IPS DF 6.9 (cell line): ENCODE measurements at regions not wholly inside any gene's neighbourhood (a gene's known extent, or its start where the extent isn't known, plus 50 kb on each side); places are given as distances from the start of the nearest gene placed in this dataset.

Source experiments
- DNase-seq: peaks from one replicate; pipeline ENCODE4 v3.0.0-alpha.2; 2013; ENCODE audit warnings: low read depth, low spot score
- H3K27ac ChIP-seq: one replicate; pipeline ENCODE4 v1.5.1; 2013; ENCODE audit warnings: low read length, control low read depth
- H3K27me3 ChIP-seq: 2 replicates; pipeline ENCODE4 v1.6.1; 2013; ENCODE audit warnings: mild to moderate bottlenecking, low read length; ENCODE audit not compliant: control insufficient read depth, insufficient read depth
- H3K36me3 ChIP-seq: 2 replicates; pipeline ENCODE4 v1.6.1; 2013; ENCODE audit warnings: low read length; ENCODE audit not compliant: control insufficient read depth, insufficient read depth
- H3K4me1 ChIP-seq: 2 replicates; pipeline ENCODE4 v1.6.1; 2013; ENCODE audit warnings: low read length; ENCODE audit not compliant: control insufficient read depth, insufficient read depth
- H3K4me3 ChIP-seq: 2 replicates; pipeline ENCODE4 v1.5.1; 2013; ENCODE audit warnings: mild to moderate bottlenecking, low read length
- H3K9me3 ChIP-seq: 2 replicates; pipeline ENCODE4 v1.6.1; 2013; ENCODE audit warnings: low read length, inconsistent platforms; ENCODE audit not compliant: control insufficient read depth, insufficient read depth
- WGBS: extraction: QIAGEN DNeasy Blood & Tissue Kit; methylation state at CpG from one replicate; pipeline ENCODE4 v1.1.7; 2013; ENCODE audit warnings: mixed read lengths, missing lambda C conversion rate; ENCODE audit not compliant: insufficient read length, insufficient coverage; 5-methylcytosine and 5-hydroxymethylcytosine counted together

DNA sequence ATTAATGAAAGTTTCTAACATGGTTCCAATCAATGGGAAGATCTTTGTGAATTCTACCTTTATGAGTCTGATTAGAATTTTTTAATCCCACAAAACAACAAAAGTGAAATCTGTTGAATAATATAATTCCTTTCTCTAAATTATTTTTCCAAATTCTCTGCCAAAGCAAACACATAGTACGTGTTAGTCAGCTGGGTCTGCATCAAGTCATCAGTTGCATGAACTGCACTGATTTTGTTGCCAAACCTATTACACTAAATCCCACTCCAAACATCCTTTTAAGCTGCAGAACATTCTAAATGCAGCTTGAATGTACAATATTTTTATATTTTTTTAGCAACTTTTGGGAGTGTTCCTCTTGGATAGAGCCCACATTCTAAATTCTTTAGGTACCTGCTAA, 199.0 kb upstream of the HSF2 start:
- Histone ChIP-seq H3K36me3 (no peaks in the 10 kb centered on the region), H3K4me3 (no peak overlapping the region), H3K27ac (no peak overlapping the region), H3K27me3 (no peaks in the 10 kb centered on the region), H3K4me1 (no peaks in the 10 kb centered on the region), H3K9me3 (no peaks in the 10 kb centered on the region)
- WGBS, result no CpG with 5 or more reads among the region's 1 CpG
- DNase-seq, result no peak

GRCh38 chr6:122202576-122203137, 196.8 kb upstream of the HSF2 start:
- Histone ChIP-seq H3K27ac (no peak overlapping the region), H3K27me3 (no peaks in the 10 kb centered on the region), H3K36me3 (no peaks in the 10 kb centered on the region), H3K4me1 (no peaks in the 10 kb centered on the region), H3K9me3 (no peaks in the 10 kb centered on the region), H3K4me3 (no peak overlapping the region)
- no peak for DNase-seq
- no CpG with 5 or more reads among the region's 8 CpGs for WGBS

DNA sequence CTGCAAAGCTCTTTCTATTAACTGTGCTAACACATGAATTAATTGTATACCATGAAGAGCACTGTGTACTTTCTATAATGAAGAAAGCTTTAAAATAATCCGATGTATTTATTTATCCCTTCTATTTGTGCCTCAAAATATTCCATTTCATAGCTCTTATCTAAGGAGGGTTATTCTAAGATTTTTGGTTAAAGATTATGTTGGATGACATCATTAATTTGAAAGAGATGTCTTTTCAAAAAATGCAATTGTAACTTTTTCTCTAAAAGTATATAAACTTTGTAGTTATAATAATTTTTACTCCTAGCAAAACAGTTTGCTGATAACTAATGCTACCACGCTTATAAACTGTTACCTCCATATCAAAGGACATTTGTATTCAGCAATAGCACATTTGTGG, 192.4 kb upstream of the HSF2 start:
- no peak for DNase-seq
- no peaks in the 10 kb centered on the region for H3K4me1 ChIP-seq
- no peaks in the 10 kb centered on the region for H3K9me3 ChIP-seq
- H3K27ac ChIP-seq, result no peak overlapping the region
- no peak overlapping the region for H3K4me3 ChIP-seq
- no peaks in the 10 kb centered on the region for H3K27me3 ChIP-seq
- no peaks in the 10 kb centered on the region for H3K36me3 ChIP-seq
- no CpG with 5 or more reads among the region's 2 CpGs for WGBS

- no peak for DNase-seq
- no peak overlapping the region for H3K4me3 ChIP-seq
- H3K27me3 ChIP-seq, result no peaks in the 10 kb centered on the region
Observed at GRCh38 chr6:122207794-122208193, 191.7 kb upstream of the HSF2 start.

GRCh38 chr6:122214605-122215318, 184.7 kb upstream of the HSF2 start:
- no peaks in the 10 kb centered on the region for H3K36me3 ChIP-seq
- H3K4me1 ChIP-seq, result no peaks in the 10 kb centered on the region
- WGBS, result no CpG with 5 or more reads among the region's 3 CpGs
- H3K27me3 ChIP-seq, result no peaks in the 10 kb centered on the region
- H3K27ac ChIP-seq, result no peak overlapping the region
- no peaks in the 10 kb centered on the region for H3K9me3 ChIP-seq
- DNase-seq, result no peak
- H3K4me3 ChIP-seq, result no peak overlapping the region

More at GRCh38 chr6:122207794-122208193, 191.7 kb upstream of the HSF2 start:
- H3K9me3 ChIP-seq, result no peaks in the 10 kb centered on the region
- H3K4me1 ChIP-seq, result no peaks in the 10 kb centered on the region
- H3K27ac ChIP-seq, result no peak overlapping the region
- H3K36me3 ChIP-seq, result no peaks in the 10 kb centered on the region

- no CpG with 5 or more reads among the region's 2 CpGs for WGBS
- no peaks in the 10 kb centered on the region for H3K4me1 ChIP-seq
- H3K4me3 ChIP-seq, result no peak overlapping the region
- no peaks in the 10 kb centered on the region for H3K27me3 ChIP-seq
- H3K36me3 ChIP-seq, result no peaks in the 10 kb centered on the region
- no peak for DNase-seq
- no peaks in the 10 kb centered on the region for H3K9me3 ChIP-seq
- no peak overlapping the region for H3K27ac ChIP-seq
Observed at GRCh38 chr6:122220254-122220653, 179.2 kb upstream of the HSF2 start.

- Histone ChIP-seq H3K4me1 (no peaks in the 10 kb centered on the region), H3K27me3 (no peaks in the 10 kb centered on the region), H3K9me3 (no peaks in the 10 kb centered on the region), H3K36me3 (no peaks in the 10 kb centered on the region), H3K4me3 (no peak overlapping the region), H3K27ac (no peak overlapping the region)
- WGBS, result no CpG with 5 or more reads among the region's 3 CpGs
- no peak for DNase-seq
Observed at GRCh38 chr6:122222761-122223160, 176.7 kb upstream of the HSF2 start.

GRCh38 chr6:122223251-122223650, 176.2 kb upstream of the HSF2 start:
- DNase-seq, result no peak
- WGBS, result no CpG with 5 or more reads among the region's 1 CpG
- H3K27me3 ChIP-seq, result no peaks in the 10 kb centered on the region
- no peak overlapping the region for H3K27ac ChIP-seq
- no peaks in the 10 kb centered on the region for H3K9me3 ChIP-seq
- no peaks in the 10 kb centered on the region for H3K36me3 ChIP-seq
- no peaks in the 10 kb centered on the region for H3K4me1 ChIP-seq
- H3K4me3 ChIP-seq, result no peak overlapping the region

GRCh38 chr6:122238861-122239260, 160.6 kb upstream of the HSF2 start:
- Histone ChIP-seq H3K9me3 (no peaks in the 10 kb centered on the region), H3K27me3 (no peaks in the 10 kb centered on the region), H3K36me3 (no peaks in the 10 kb centered on the region), H3K27ac (no peak overlapping the region), H3K4me1 (no peaks in the 10 kb centered on the region), H3K4me3 (no peak overlapping the region)
- DNase-seq, result no peak

- WGBS, result no CpG with 5 or more reads among the region's 5 CpGs
- H3K4me3 ChIP-seq, result no peak overlapping the region
- no peaks in the 10 kb centered on the region for H3K9me3 ChIP-seq
- no peak overlapping the region for H3K27ac ChIP-seq
- no peaks in the 10 kb centered on the region for H3K27me3 ChIP-seq
- H3K36me3 ChIP-seq, result no peaks in the 10 kb centered on the region
- no peaks in the 10 kb centered on the region for H3K4me1 ChIP-seq
- no peak for DNase-seq
Observed at GRCh38 chr6:122246906-122247658, 152.4 kb upstream of the HSF2 start.
